Naive thymus-derived CD4-positive, alpha-beta T cell (primary cell): ENCODE measurements at regions not wholly inside any gene's neighbourhood (a gene's known extent, or its start where the extent isn't known, plus 50 kb on each side); places are given as distances from the start of the nearest gene placed in this dataset.

Experiments
- ATAC-seq: fragments of 150-1000 bp; cut with Tn5 transposase; 2 replicates; pipeline ENCODE4 v1.10.0; 2021; ENCODE audit warnings: mild to moderate bottlenecking, moderate library complexity
- CTCF ChIA-PET: fragments of 350-600 bp; sonication (Branson Sonifier 250); formaldehyde crosslinking; loops from one replicate; lab custom pipeline; 2021; ENCODE audit warnings: antibody characterized with exemption; lab: Charles Lee
- POLR2A ChIA-PET: fragments of 350-600 bp; sonication (Branson Sonifier 250); formaldehyde crosslinking; loops from one replicate; lab custom pipeline; 2021; ENCODE audit warnings: antibody characterized with exemption, inconsistent platforms; lab: Charles Lee
- DNase-seq, 9 donors: peaks; one replicate each; pipeline versions ENCODE4 v3.0.0 to v3.0.0-alpha.2; 2020 to 2022; ENCODE audit warnings: mixed read lengths in 1 of 9
- H3K27ac ChIP-seq: one replicate; pipeline ENCODE4 v1.7.0; 2013; ENCODE audit warnings: mild to moderate bottlenecking, low read depth, low read length, moderate library complexity
- H3K27me3 ChIP-seq, 2 donors: one replicate each; pipeline ENCODE4 v1.7.0; 2013; ENCODE audit warnings: low read length in 2 of 2, mild to moderate bottlenecking in 2 of 2, moderate library complexity in 2 of 2; ENCODE audit not compliant: control insufficient read depth in 2 of 2, insufficient read depth in 2 of 2
- H3K36me3 ChIP-seq, 3 experiments: 1 replicate in 2 of 3; 2 replicates in 1 of 3; pipeline ENCODE4 v1.7.0; 2013; ENCODE audit warnings: low read length in 3 of 3, mild to moderate bottlenecking in 3 of 3, moderate library complexity in 1 of 3; ENCODE audit not compliant: insufficient read depth in 3 of 3, control insufficient read depth in 2 of 3
- H3K4me1 ChIP-seq, 2 donors: one replicate each; pipeline ENCODE4 v1.7.0; 2013; ENCODE audit warnings: low read length in 2 of 2, mild to moderate bottlenecking in 2 of 2, moderate library complexity in 1 of 2; ENCODE audit not compliant: control insufficient read depth in 2 of 2, insufficient read depth in 2 of 2
- H3K4me3 ChIP-seq: 2 replicates; pipeline ENCODE4 v1.7.0; 2013; ENCODE audit warnings: mild to moderate bottlenecking, low read length
- H3K9me3 ChIP-seq, 3 experiments: 1 replicate in 2 of 3; 2 replicates in 1 of 3; pipeline ENCODE4 v1.7.0; 2013; ENCODE audit warnings: low read length in 3 of 3; ENCODE audit not compliant: control insufficient read depth in 2 of 3
- H3K27ac Mint-ChIP-seq, 9 donors: one replicate each; pipeline ENCODE4 v1.8.0; 2020 to 2022; ENCODE audit warnings: mixed read lengths in 9 of 9, mild to moderate bottlenecking in 8 of 9, moderate library complexity in 5 of 9, inconsistent platforms in 2 of 9
- H3K27me3 Mint-ChIP-seq, 5 donors: one replicate each; pipeline ENCODE4 v1.8.0; 2021 to 2022; ENCODE audit warnings: mixed read lengths in 5 of 5, mild to moderate bottlenecking in 1 of 5
- H3K36me3 Mint-ChIP-seq, 5 donors: one replicate each; pipeline ENCODE4 v1.8.0; 2020 to 2022; ENCODE audit warnings: mixed read lengths in 5 of 5, mild to moderate bottlenecking in 3 of 5, inconsistent platforms in 1 of 5
- H3K4me1 Mint-ChIP-seq, 7 donors: one replicate each; pipeline ENCODE4 v1.8.0; 2020 to 2022; ENCODE audit warnings: mixed read lengths in 7 of 7, mild to moderate bottlenecking in 3 of 7, inconsistent platforms in 1 of 7
- H3K4me3 Mint-ChIP-seq, 10 donors: one replicate each; pipeline ENCODE4 v1.8.0; 2020 to 2022; ENCODE audit warnings: mild to moderate bottlenecking in 10 of 10, mixed read lengths in 10 of 10, moderate library complexity in 6 of 10, inconsistent platforms in 2 of 10
- H3K9me3 Mint-ChIP-seq, 11 donors: one replicate each; pipeline ENCODE4 v1.8.0; 2020 to 2022; ENCODE audit warnings: mixed read lengths in 11 of 11, mild to moderate bottlenecking in 4 of 11, inconsistent platforms in 1 of 11, moderate library complexity in 1 of 11
- intact Hi-C, 2 donors: fragments of 100-400 bp; cut with micrococcal nuclease; formaldehyde crosslinking; loops; one replicate each; pipeline ENCODE4 v1.15.1; 2023

DNA sequence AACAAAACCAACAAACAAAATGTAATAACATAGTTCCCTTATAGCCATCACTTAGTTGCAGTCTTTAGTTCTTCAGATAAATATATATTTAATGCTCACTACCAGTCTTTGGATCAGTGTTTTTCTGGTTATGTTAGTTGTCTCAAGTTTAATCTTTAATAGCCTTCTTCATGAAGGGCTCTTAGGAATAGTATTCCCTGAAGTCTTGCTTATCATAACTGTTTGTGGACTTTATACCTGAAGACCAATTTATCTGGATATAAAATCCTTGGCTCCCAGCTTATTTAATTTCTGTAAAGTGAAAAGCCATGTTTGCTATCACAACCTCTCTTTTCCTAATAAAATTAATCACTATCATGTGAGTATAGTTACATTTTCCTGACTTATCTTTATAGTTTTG is 379.7 kb downstream of the ARL6IP6 start:
- intact Hi-C loops, result no loop called here
- no peaks in the 10 kb centered on the region for H3K4me1 ChIP-seq
- H3K27me3 ChIP-seq, result no peaks in the 10 kb centered on the region
- no peak for ATAC-seq
- no peak overlapping the region for H3K4me3 ChIP-seq
- H3K9me3 Mint-ChIP-seq, result peaks cover 0 to 11% (median 3%) of the 10 kb centered on the region in 11 donors
- no peaks in the 10 kb centered on the region for H3K4me1 Mint-ChIP-seq
- no peaks in the 10 kb centered on the region for H3K9me3 ChIP-seq
- peaks cover 0 to 5% (median 0%) of the 10 kb centered on the region in 5 donors for H3K27me3 Mint-ChIP-seq
- H3K36me3 Mint-ChIP-seq, result no peaks in the 10 kb centered on the region
- CTCF ChIA-PET, result no interaction called here
- H3K27ac ChIP-seq, result no peak overlapping the region
- H3K27ac Mint-ChIP-seq, result no peak overlapping the region
- DNase-seq, result no peak
- POLR2A ChIA-PET, result no interaction called here
- H3K36me3 ChIP-seq, result no peaks in the 10 kb centered on the region
- no peak overlapping the region for H3K4me3 Mint-ChIP-seq

DNA sequence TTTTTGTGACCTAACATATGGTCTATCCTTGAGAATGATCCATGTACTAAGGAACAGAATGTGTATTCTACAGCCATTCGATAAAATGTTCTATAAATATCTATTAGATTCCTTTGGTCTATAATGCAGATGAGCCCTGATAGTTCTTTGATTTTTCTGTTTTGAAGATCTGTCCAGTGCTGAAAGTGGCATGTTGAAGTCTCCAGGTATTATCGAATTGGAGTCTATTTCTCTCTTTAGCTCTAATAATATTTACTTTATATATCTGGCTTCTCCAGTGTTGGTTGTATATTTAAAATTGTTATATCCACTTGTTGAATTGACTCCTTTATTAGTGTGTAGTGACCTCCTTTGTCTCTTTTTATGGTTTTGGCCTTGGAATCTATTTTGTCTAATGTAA is 377.9 kb downstream of the ARL6IP6 start:
- H3K27ac Mint-ChIP-seq, result no peak overlapping the region
- H3K27me3 Mint-ChIP-seq, result peaks cover 0 to 5% (median 0%) of the 10 kb centered on the region in 5 donors
- H3K36me3 Mint-ChIP-seq, result no peaks in the 10 kb centered on the region
- intact Hi-C loops, result no loop called here
- H3K9me3 ChIP-seq, result no peaks in the 10 kb centered on the region
- CTCF ChIA-PET, result no interaction called here
- H3K4me3 Mint-ChIP-seq, result no peak overlapping the region
- no peak overlapping the region for H3K4me3 ChIP-seq
- no peaks in the 10 kb centered on the region for H3K27me3 ChIP-seq
- H3K4me1 Mint-ChIP-seq, result no peaks in the 10 kb centered on the region
- ATAC-seq (no peak), DNase-seq (no peak)
- no peaks in the 10 kb centered on the region for H3K36me3 ChIP-seq
- POLR2A ChIA-PET, result no interaction called here
- H3K9me3 Mint-ChIP-seq, result peaks cover 0 to 11% (median 3%) of the 10 kb centered on the region in 11 donors
- H3K27ac ChIP-seq, result no peak overlapping the region
- H3K4me1 ChIP-seq, result no peaks in the 10 kb centered on the region

DNA sequence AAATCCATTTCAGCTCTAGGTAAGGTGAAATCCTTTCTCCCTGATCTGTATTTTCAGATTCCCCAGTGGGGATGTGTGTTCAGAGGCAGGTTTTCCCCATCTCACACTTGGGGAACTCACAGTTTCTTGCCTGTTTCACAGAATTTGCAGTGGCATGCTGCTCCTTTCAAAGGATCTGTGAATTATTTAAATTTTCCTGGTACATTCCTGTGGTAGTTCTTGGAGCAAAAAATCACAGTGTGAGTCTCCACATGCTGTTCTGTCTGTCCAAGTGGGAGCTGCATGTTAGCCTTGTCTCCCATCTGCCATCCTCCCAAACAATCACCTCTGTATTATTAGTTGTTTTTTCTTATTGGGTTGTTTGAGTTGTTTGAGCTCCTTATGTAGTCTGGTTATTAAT is 372.9 kb downstream of the ARL6IP6 start:
- H3K4me1 Mint-ChIP-seq, result no peaks in the 10 kb centered on the region
- Histone ChIP-seq H3K27me3 (no peaks in the 10 kb centered on the region), H3K4me1 (no peaks in the 10 kb centered on the region), H3K27ac (no peak overlapping the region), H3K4me3 (no peak overlapping the region), H3K36me3 (no peaks in the 10 kb centered on the region), H3K9me3 (no peaks in the 10 kb centered on the region)
- ChIA-PET POLR2A (no interaction called here), CTCF (no interaction called here)
- no peaks in the 10 kb centered on the region for H3K36me3 Mint-ChIP-seq
- no peak overlapping the region for H3K27ac Mint-ChIP-seq
- H3K9me3 Mint-ChIP-seq, result peaks cover 0 to 11% (median 2%) of the 10 kb centered on the region in 11 donors
- no peak for ATAC-seq
- no peaks in the 10 kb centered on the region for H3K27me3 Mint-ChIP-seq
- intact Hi-C loops, result no loop called here
- no peak overlapping the region for H3K4me3 Mint-ChIP-seq
- DNase-seq, result no peak

DNA sequence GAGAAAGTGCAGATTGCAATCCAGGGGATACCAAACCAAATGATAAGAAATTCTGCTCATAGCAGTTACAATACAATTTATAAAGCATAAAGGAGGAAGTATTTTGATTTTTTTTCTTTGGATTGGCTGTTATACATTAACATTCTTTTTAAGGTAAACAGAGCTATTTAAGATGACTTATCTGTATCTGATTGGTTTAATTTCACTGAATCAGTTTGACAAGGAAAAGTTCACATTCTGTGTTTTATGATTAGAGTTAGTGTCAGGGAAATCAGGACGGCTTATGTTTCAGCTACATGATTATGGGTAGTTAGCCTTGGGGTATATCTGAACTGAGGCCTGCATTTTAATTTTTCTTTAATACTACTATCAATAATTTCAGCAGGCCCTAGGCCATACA is 360.9 kb downstream of the ARL6IP6 start:
- Mint-ChIP-seq H3K27me3 (no peaks in the 10 kb centered on the region), H3K4me3 (no peak overlapping the region), H3K4me1 (no peaks in the 10 kb centered on the region), H3K36me3 (no peaks in the 10 kb centered on the region), H3K27ac (no peak overlapping the region), H3K9me3 (peaks cover 0 to 10% (median 0%) of the 10 kb centered on the region in 11 donors)
- ChIA-PET POLR2A (no interaction called here), CTCF (no interaction called here)
- no peaks in the 10 kb centered on the region for H3K36me3 ChIP-seq
- H3K4me3 ChIP-seq, result no peak overlapping the region
- H3K27ac ChIP-seq, result no peak overlapping the region
- H3K27me3 ChIP-seq, result no peaks in the 10 kb centered on the region
- DNase-seq (no peak), ATAC-seq (no peak)
- no peaks in the 10 kb centered on the region for H3K4me1 ChIP-seq
- H3K9me3 ChIP-seq, result no peaks in the 10 kb centered on the region
- intact Hi-C loops, result no loop called here

DNA sequence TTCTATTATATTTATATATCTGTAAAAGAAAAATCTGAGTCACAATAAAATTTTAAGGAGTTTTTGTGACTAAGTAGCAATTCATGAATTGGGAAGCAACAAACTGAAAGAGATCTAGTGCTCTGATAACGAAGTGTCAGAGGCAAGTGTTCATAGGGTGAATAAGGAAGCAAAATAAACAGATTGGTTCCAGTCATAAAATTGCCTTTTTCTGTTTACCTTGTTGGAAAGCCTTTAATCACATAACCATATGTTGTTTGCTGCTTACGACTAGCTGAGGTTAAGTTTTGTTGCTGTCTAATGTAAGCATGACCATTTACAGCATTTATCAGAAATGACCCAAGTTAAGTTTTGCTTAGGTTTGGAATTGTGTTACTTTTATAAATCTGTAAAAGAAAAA is 358.9 kb downstream of the ARL6IP6 start:
- H3K4me3 Mint-ChIP-seq, result no peak overlapping the region
- DNase-seq (no peak), ATAC-seq (no peak)
- no peaks in the 10 kb centered on the region for H3K36me3 ChIP-seq
- no peaks in the 10 kb centered on the region for H3K27me3 ChIP-seq
- H3K9me3 ChIP-seq, result no peaks in the 10 kb centered on the region
- H3K4me1 Mint-ChIP-seq, result no peaks in the 10 kb centered on the region
- no peaks in the 10 kb centered on the region for H3K4me1 ChIP-seq
- no peaks in the 10 kb centered on the region for H3K27me3 Mint-ChIP-seq
- CTCF ChIA-PET, result no interaction called here
- POLR2A ChIA-PET, result no interaction called here
- H3K36me3 Mint-ChIP-seq, result no peaks in the 10 kb centered on the region
- peaks cover 0 to 2% (median 0%) of the 10 kb centered on the region in 11 donors for H3K9me3 Mint-ChIP-seq
- no peak overlapping the region for H3K27ac ChIP-seq
- no peak overlapping the region for H3K27ac Mint-ChIP-seq
- no peak overlapping the region for H3K4me3 ChIP-seq
- intact Hi-C loops, result no loop called here

DNA sequence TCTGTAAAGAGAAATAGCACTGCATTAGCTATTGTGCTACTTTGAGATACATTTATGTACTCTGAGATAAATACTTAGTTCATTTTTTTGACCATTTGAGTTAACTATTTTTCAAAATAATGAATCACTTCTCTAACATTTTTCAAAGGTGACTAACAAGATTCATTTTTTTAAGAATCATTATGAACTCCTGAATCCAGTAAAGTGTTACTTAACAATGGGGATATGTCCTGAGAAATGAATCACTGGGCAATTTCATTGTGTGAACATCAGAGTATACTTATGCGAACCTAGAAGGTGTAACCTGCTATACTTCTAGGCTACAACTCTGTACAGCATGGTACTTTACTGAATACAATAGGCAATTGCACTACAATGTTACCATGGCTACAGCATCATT is 355.8 kb downstream of the ARL6IP6 start:
- ChIA-PET POLR2A (no interaction called here), CTCF (no interaction called here)
- DNase-seq (no peak), ATAC-seq (no peak)
- Histone ChIP-seq H3K36me3 (no peaks in the 10 kb centered on the region), H3K9me3 (no peaks in the 10 kb centered on the region), H3K27ac (no peak overlapping the region), H3K4me1 (no peaks in the 10 kb centered on the region), H3K4me3 (no peak overlapping the region), H3K27me3 (no peaks in the 10 kb centered on the region)
- H3K36me3 Mint-ChIP-seq, result no peaks in the 10 kb centered on the region
- no peaks in the 10 kb centered on the region for H3K9me3 Mint-ChIP-seq
- no peak overlapping the region for H3K27ac Mint-ChIP-seq
- no peak overlapping the region for H3K4me3 Mint-ChIP-seq
- intact Hi-C loops, result no loop called here
- H3K4me1 Mint-ChIP-seq, result no peaks in the 10 kb centered on the region
- no peaks in the 10 kb centered on the region for H3K27me3 Mint-ChIP-seq

DNA sequence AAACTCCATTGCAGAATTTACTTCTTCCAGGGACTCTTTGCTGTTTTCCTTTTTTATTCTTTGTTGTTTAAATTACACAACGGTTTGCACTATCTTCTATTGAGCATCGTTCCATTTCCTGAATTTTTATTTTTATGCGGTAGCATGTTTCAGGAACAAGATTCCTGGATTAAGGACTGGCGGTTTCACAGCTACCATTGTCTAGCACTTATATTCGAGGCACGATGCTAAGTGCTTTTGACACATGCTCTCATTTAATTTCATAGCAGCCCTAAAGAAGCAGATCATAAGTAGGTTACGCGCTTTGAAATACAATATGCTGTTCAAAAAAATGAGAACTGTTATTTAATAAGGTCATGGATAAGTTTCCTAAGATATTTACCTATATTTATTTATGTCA is 354.4 kb downstream of the ARL6IP6 start:
- H3K27ac Mint-ChIP-seq, result no peak overlapping the region
- Histone ChIP-seq H3K4me3 (no peak overlapping the region), H3K27me3 (no peaks in the 10 kb centered on the region), H3K27ac (no peak overlapping the region), H3K36me3 (no peaks in the 10 kb centered on the region), H3K9me3 (no peaks in the 10 kb centered on the region), H3K4me1 (no peaks in the 10 kb centered on the region)
- H3K27me3 Mint-ChIP-seq, result no peaks in the 10 kb centered on the region
- no peaks in the 10 kb centered on the region for H3K36me3 Mint-ChIP-seq
- no peak overlapping the region for H3K4me3 Mint-ChIP-seq
- no peaks in the 10 kb centered on the region for H3K9me3 Mint-ChIP-seq
- DNase-seq, result no peak
- no peak for ATAC-seq
- intact Hi-C loops, result no loop called here
- no peaks in the 10 kb centered on the region for H3K4me1 Mint-ChIP-seq
- ChIA-PET POLR2A (no interaction called here), CTCF (no interaction called here)
